ENCODE measurements at regions not wholly inside any gene's neighbourhood (a gene's known extent, or its start where the extent isn't known, plus 50 kb on each side); places are given as distances from the start of the nearest gene placed in this dataset.

GRCh38 chr4:173713026-173713425, 183.0 kb upstream of the HAND2 start:
- H3K4me3 ChIP-seq (replicated peaks in 1 of 2; ENCODE audit: low read depth in 2 of 2, low read length in 2 of 2): no peak overlapping the region
- no peak for TF ChIP-seq CTCF (IDR thresholded peaks at IDR 0.05; ENCODE audit: low read depth, low read length)
- DNase-seq (ENCODE audit: low read depth in 2 of 2): no peak

- peak in 1 of 2 donors; percentile 34 for DNase-seq (ENCODE audit: low read depth in 2 of 2)
- no peak for TF ChIP-seq CTCF (IDR thresholded peaks at IDR 0.05; ENCODE audit: low read depth, low read length)
- no peak overlapping the region for H3K4me3 ChIP-seq (replicated peaks in 1 of 2; ENCODE audit: low read depth in 2 of 2, low read length in 2 of 2)
Measured at GRCh38 chr4:173707658-173708419, 177.8 kb upstream of the HAND2 start.

GRCh38 chr4:173704201-173704600, 174.2 kb upstream of the HAND2 start:
- no peak overlapping the region for H3K4me3 ChIP-seq (replicated peaks in 1 of 2; ENCODE audit: low read depth in 2 of 2, low read length in 2 of 2)
- DNase-seq (ENCODE audit: low read depth in 2 of 2): no peak
- TF ChIP-seq CTCF (IDR thresholded peaks at IDR 0.05; ENCODE audit: low read depth, low read length): no peak

GRCh38 chr4:173703021-173703420, 173.0 kb upstream of the HAND2 start:
- no peak for DNase-seq (ENCODE audit: low read depth in 2 of 2)
- no peak for TF ChIP-seq CTCF (IDR thresholded peaks at IDR 0.05; ENCODE audit: low read depth, low read length)
- H3K4me3 ChIP-seq (replicated peaks in 1 of 2; ENCODE audit: low read depth in 2 of 2, low read length in 2 of 2): no peak overlapping the region

GRCh38 chr4:173700650-173701049, 170.6 kb upstream of the HAND2 start:
- no peak for TF ChIP-seq CTCF (IDR thresholded peaks at IDR 0.05; ENCODE audit: low read depth, low read length)
- no peak overlapping the region for H3K4me3 ChIP-seq (replicated peaks in 1 of 2; ENCODE audit: low read depth in 2 of 2, low read length in 2 of 2)
- DNase-seq (ENCODE audit: low read depth in 2 of 2): no peak

- no peak for TF ChIP-seq CTCF (IDR thresholded peaks at IDR 0.05; ENCODE audit: low read depth, low read length)
- no peak for DNase-seq (ENCODE audit: low read depth in 2 of 2)
- H3K4me3 ChIP-seq (replicated peaks in 1 of 2; ENCODE audit: low read depth in 2 of 2, low read length in 2 of 2): no peak overlapping the region
Measured at GRCh38 chr4:173699841-173700475, 169.9 kb upstream of the HAND2 start.
